Adrenal gland (tissue), 5 donors: ENCODE measurements at regions not wholly inside any gene's neighbourhood (a gene's known extent, or its start where the extent isn't known, plus 50 kb on each side); places are given as distances from the start of the nearest gene placed in this dataset.
"Not testable (repeated sequence)": the region's sequence is repeated elsewhere in the genome, so short reads cannot be mapped to it uniquely, and the experiment has no call there.

Source experiments
- POLR2A ChIP-seq, 2 donors: fragments of 450-650 bp; IDR thresholded peaks; one replicate each; pipeline ENCODE4 v1.6.1; 2017; ENCODE audit warnings: antibody characterized with exemption in 2 of 2, mild to moderate bottlenecking in 2 of 2, moderate library complexity in 1 of 2
- TF ChIP-seq, protein P1 (sequence below), 6 experiments: fragments of 450-650 bp in 4 of 6; fragments of 200-600 bp in 2 of 6; sonication (generic) in 1 of 6; IDR thresholded peaks; 1 replicate in 5 of 6; 2 replicates in 1 of 6; pipeline versions ENCODE4 v1.5.1 to v1.8.0; 2016 to 2021; ENCODE audit warnings: antibody characterized with exemption in 6 of 6, mild to moderate bottlenecking in 2 of 6, moderate library complexity in 1 of 6
- donor health status: DM: no; HTN: no; CAD: no.

- TF ChIP-seq, protein P1, sequence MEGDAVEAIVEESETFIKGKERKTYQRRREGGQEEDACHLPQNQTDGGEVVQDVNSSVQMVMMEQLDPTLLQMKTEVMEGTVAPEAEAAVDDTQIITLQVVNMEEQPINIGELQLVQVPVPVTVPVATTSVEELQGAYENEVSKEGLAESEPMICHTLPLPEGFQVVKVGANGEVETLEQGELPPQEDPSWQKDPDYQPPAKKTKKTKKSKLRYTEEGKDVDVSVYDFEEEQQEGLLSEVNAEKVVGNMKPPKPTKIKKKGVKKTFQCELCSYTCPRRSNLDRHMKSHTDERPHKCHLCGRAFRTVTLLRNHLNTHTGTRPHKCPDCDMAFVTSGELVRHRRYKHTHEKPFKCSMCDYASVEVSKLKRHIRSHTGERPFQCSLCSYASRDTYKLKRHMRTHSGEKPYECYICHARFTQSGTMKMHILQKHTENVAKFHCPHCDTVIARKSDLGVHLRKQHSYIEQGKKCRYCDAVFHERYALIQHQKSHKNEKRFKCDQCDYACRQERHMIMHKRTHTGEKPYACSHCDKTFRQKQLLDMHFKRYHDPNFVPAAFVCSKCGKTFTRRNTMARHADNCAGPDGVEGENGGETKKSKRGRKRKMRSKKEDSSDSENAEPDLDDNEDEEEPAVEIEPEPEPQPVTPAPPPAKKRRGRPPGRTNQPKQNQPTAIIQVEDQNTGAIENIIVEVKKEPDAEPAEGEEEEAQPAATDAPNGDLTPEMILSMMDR (IDR thresholded peaks at IDR 0.05), result not testable (repeated sequence)
- TF ChIP-seq POLR2A (IDR thresholded peaks at IDR 0.05), result not testable (repeated sequence)
Measured at GRCh38 chr3:106858321-106858720, 518.9 kb upstream of the CCDC54 start.
